ENCODE measurements at regions not wholly inside any gene's neighbourhood (a gene's known extent, or its start where the extent isn't known, plus 50 kb on each side); places are given as distances from the start of the nearest gene placed in this dataset.

- TF ChIP-seq CTCF (IDR thresholded peaks at IDR 0.05; ENCODE audit: low read length) (no peak), EZH2 (optimal IDR thresholded peaks at IDR 0.05; ENCODE audit: low read depth, low read length) (no peak), EZH2phosphoT487 (IDR thresholded peaks at IDR 0.05; ENCODE audit: low read length) (no peak)
These were observed 124.0 kb upstream of the UNC5C start for GRCh38 chr4:95672811-95673210.

Measured in MM.1S (cell line).